ENCODE measurements at regions not wholly inside any gene's neighbourhood (a gene's known extent, or its start where the extent isn't known, plus 50 kb on each side); places are given as distances from the start of the nearest gene placed in this dataset.
"Not testable (repeated sequence)": the region's sequence is repeated elsewhere in the genome, so short reads cannot be mapped to it uniquely, and the experiment has no call there.

DNA sequence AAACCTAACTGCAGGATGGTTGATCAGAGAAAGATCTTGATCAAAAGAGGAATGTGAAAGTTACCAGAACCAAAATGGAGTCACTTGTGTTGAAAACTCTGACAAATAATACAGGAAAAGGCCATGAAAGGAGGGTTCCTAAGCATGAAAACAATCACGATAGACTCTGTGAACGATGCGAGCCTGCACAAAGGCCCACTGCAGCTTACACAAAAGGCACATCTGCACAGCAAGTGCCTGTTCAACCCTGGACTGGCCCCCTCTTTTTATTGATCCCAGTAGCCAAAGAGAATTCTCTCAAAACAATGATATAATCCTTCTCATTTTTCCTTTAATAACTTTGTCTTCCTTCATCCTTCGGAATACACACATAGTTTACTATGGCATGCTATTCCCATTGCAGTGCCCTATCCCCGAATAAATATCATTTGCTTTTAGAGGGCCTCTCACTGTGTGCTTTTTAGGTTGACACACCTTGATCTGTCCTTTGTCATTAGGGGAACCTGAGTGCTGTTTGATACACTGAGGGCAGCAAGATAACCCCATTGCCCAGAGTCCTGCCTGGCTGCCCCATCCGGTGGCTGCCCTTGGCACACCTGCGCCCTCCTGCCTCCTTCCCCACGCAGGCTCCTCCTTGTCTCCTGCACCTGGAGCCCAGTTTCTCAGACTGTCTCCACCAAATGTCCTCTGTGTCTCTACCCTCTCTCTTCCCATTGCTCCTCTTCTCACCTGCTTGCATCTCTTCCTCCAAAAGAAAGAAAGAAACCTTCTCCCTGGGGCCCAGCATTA lies 98.3 kb upstream of the FRMD1 start:
- no peak for DNase-seq (ENCODE audit: low read depth)
- TF ChIP-seq CTCF (conservative IDR thresholded peaks at IDR 0.05; ENCODE audit: low read depth, low read length), result no peak
- no peak overlapping the region for H3K4me3 ChIP-seq (ENCODE audit: low read depth, low read length)

- TF ChIP-seq CTCF (conservative IDR thresholded peaks at IDR 0.05; ENCODE audit: low read depth, low read length), result no peak
- H3K4me3 ChIP-seq (ENCODE audit: low read depth, low read length), result no peak overlapping the region
- no peak for DNase-seq (ENCODE audit: low read depth)
Measured at GRCh38 chr6:168171673-168172353, 92.8 kb upstream of the FRMD1 start.

DNA sequence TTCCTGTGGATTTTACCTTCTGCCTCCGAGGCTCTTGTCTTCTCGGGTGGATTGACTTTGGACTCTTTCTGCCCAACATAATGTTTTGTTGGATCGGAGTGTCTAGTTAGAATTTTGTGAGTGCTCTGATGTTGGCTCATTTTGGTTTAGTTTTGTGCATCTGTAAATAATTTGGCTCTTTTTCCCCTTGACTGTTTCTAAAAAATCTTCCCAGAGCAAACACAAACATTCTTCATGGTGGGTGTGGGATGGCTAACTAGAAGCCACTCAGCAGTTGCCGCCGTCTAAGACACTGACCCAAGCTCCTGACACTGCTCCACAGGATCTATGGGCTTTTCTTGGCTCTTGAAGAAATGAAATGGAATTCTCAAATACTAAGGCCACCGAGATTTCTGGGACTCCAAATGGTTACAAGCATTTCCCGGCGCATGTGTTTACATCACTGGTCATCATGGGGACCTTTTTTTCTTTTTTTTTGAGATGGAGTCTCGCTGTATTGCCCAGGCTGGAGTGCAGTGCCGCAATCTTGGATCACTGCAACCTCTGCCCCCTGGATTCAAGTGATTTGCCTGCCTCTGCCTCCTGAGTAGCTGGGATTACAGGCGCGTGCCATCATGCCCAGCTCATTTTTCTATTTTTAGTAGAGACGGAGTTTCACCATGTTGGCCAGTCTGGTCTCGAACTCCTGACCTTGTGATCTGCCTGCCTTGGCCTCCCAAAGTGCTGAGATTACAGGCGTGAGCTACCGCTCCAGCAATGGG lies 92.0 kb upstream of the FRMD1 start:
- H3K4me3 ChIP-seq (ENCODE audit: low read depth, low read length), result no peak overlapping the region
- DNase-seq (ENCODE audit: low read depth), result no peak
- TF ChIP-seq CTCF (conservative IDR thresholded peaks at IDR 0.05; ENCODE audit: low read depth, low read length), result no peak

GRCh38 chr6:168169624-168170023 lies 90.6 kb upstream of the FRMD1 start:
- no peak for TF ChIP-seq CTCF (conservative IDR thresholded peaks at IDR 0.05; ENCODE audit: low read depth, low read length)
- H3K4me3 ChIP-seq (ENCODE audit: low read depth, low read length), result no peak overlapping the region
- no peak for DNase-seq (ENCODE audit: low read depth)

GRCh38 chr6:168168936-168169335 lies 89.9 kb upstream of the FRMD1 start:
- not testable (repeated sequence) for H3K4me3 ChIP-seq (ENCODE audit: low read depth, low read length); DNase-seq (ENCODE audit: low read depth)

DNA sequence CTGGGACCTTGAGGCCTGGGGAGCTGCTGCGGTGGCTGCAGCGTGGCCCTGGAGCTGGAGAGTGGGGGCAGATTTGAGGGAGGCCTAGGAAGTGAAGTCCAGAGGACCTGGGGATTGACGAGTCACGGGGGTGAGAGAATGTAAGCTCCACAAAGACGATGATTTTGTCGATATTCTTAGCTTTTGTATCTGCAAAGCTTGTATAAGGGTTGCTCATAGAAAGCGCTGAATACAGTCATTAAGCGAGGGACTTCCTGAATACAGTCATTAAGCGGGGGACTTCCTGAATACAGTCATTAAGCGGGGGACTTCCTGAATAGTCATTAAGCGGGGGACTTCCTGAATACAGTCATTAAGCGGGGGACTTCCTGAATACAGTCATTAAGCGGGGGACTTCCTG lies 89.3 kb upstream of the FRMD1 start:
- not testable (repeated sequence) for H3K4me3 ChIP-seq (ENCODE audit: low read depth, low read length); DNase-seq (ENCODE audit: low read depth)

DNA sequence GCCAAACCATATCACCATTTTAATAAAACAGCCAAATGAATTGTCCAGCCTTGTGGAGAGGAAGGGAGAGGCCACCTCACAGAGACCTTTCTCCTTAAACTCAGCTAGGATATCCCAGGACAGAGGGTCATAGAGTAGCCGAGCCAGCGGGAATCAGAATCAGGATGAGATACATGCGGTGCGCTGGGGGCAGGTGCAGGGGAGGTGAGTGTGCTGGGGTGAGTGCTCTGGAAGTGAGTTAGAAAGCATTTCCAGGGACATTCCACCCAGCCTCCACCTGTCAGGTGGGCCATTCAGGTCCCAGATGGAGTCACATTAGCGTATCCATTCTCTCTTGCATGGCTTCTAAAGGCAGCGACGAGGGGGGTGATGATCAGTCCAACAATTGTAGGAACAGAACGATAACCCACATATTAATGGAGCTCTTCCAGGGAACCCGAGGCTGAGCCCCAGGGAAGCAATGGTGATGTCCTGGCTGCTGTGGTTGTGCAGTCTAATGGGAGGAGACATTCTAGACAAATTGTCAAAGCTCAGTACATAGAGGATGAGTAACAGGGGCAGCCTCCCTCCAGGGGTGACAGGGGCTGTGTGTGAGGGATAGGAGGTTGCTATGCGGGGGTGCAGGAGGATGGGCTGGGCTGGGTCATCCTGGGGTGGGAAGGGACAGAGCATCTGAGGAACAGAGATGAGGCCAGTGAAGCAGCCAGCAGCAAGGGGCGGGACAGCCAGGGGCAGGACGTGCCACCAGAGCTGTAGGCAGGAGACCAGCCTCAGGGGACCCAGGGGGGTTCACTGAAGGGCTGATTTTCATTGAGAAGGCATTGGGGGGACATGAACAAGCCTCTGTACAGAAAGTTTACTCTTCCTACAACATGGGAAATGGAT lies 88.7 kb upstream of the FRMD1 start:
- H3K4me3 ChIP-seq (ENCODE audit: low read depth, low read length), result no peak overlapping the region
- no peak for TF ChIP-seq CTCF (conservative IDR thresholded peaks at IDR 0.05; ENCODE audit: low read depth, low read length)
- DNase-seq (ENCODE audit: low read depth), result no peak
